NB4 (cell line): ENCODE measurements at regions not wholly inside any gene's neighbourhood (a gene's known extent, or its start where the extent isn't known, plus 50 kb on each side); places are given as distances from the start of the nearest gene placed in this dataset.

Source experiments
- DNase-seq: peaks from one replicate; pipeline ENCODE4 v3.0.0; 2010; ENCODE audit warnings: low read depth
- H3K4me3 ChIP-seq: one replicate; pipeline ENCODE4 v1.5.1; 2011; ENCODE audit warnings: mild to moderate bottlenecking, low read depth, low read length, moderate library complexity
- MYC ChIP-seq: IDR thresholded peaks from 2 replicates; pipeline ENCODE4 v1.6.1; 2011; ENCODE audit warnings: low read depth, low read length
- POLR2A ChIP-seq: IDR thresholded peaks from 2 replicates; pipeline ENCODE4 v1.6.1; 2011; ENCODE audit warnings: mild to moderate bottlenecking; ENCODE audit not compliant: insufficient read length; ENCODE audit errors: extremely low read depth
- TF ChIP-seq, protein P1 (sequence below): IDR thresholded peaks from 2 replicates; pipeline ENCODE4 v1.6.1; 2011; ENCODE audit warnings: low read depth, low read length
- TF ChIP-seq, protein P2 (sequence below): IDR thresholded peaks from one replicate; pipeline ENCODE4 v1.5.1; 2012; ENCODE audit warnings: low read depth, low read length

GRCh38 chr2:14363137-14363536 is 269.4 kb upstream of the LRATD1 start:
- TF ChIP-seq, protein P1, sequence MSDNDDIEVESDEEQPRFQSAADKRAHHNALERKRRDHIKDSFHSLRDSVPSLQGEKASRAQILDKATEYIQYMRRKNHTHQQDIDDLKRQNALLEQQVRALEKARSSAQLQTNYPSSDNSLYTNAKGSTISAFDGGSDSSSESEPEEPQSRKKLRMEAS: no peak
- no peak for TF ChIP-seq MYC
- TF ChIP-seq, protein P2, sequence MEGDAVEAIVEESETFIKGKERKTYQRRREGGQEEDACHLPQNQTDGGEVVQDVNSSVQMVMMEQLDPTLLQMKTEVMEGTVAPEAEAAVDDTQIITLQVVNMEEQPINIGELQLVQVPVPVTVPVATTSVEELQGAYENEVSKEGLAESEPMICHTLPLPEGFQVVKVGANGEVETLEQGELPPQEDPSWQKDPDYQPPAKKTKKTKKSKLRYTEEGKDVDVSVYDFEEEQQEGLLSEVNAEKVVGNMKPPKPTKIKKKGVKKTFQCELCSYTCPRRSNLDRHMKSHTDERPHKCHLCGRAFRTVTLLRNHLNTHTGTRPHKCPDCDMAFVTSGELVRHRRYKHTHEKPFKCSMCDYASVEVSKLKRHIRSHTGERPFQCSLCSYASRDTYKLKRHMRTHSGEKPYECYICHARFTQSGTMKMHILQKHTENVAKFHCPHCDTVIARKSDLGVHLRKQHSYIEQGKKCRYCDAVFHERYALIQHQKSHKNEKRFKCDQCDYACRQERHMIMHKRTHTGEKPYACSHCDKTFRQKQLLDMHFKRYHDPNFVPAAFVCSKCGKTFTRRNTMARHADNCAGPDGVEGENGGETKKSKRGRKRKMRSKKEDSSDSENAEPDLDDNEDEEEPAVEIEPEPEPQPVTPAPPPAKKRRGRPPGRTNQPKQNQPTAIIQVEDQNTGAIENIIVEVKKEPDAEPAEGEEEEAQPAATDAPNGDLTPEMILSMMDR: no peak
- no peak for TF ChIP-seq POLR2A
- DNase-seq: no peak
- no peak overlapping the region for H3K4me3 ChIP-seq

GRCh38 chr2:14363976-14364375 is 268.5 kb upstream of the LRATD1 start:
- TF ChIP-seq MYC (no peak), POLR2A (no peak)
- TF ChIP-seq, protein P2: no peak
- TF ChIP-seq, protein P1: no peak
- no peak overlapping the region for H3K4me3 ChIP-seq
- no peak for DNase-seq

GRCh38 chr2:14364471-14364870 is 268.0 kb upstream of the LRATD1 start:
- TF ChIP-seq MYC (no peak), POLR2A (no peak)
- TF ChIP-seq, protein P1: no peak
- TF ChIP-seq, protein P2: no peak
- H3K4me3 ChIP-seq: no peak overlapping the region
- DNase-seq: no peak

- no peak overlapping the region for H3K4me3 ChIP-seq
- peak; percentile 9 for DNase-seq
- TF ChIP-seq POLR2A: no peak
- TF ChIP-seq MYC: no peak
- TF ChIP-seq, protein P1: no peak
- TF ChIP-seq, protein P2: no peak
Observed at GRCh38 chr2:14385043-14385442, 247.5 kb upstream of the LRATD1 start.

GRCh38 chr2:14387332-14387731 is 245.2 kb upstream of the LRATD1 start:
- no peak for DNase-seq
- TF ChIP-seq MYC: no peak
- no peak for TF ChIP-seq POLR2A
- no peak overlapping the region for H3K4me3 ChIP-seq

- DNase-seq: no peak
- TF ChIP-seq, protein P1: no peak
- TF ChIP-seq, protein P2: no peak
- no peak for TF ChIP-seq MYC
- no peak for TF ChIP-seq POLR2A
- H3K4me3 ChIP-seq: no peak overlapping the region
Observed at GRCh38 chr2:14388724-14389123, 243.8 kb upstream of the LRATD1 start.
